ENCODE measurements at regions not wholly inside any gene's neighbourhood (a gene's known extent, or its start where the extent isn't known, plus 50 kb on each side); places are given as distances from the start of the nearest gene placed in this dataset.

DNA sequence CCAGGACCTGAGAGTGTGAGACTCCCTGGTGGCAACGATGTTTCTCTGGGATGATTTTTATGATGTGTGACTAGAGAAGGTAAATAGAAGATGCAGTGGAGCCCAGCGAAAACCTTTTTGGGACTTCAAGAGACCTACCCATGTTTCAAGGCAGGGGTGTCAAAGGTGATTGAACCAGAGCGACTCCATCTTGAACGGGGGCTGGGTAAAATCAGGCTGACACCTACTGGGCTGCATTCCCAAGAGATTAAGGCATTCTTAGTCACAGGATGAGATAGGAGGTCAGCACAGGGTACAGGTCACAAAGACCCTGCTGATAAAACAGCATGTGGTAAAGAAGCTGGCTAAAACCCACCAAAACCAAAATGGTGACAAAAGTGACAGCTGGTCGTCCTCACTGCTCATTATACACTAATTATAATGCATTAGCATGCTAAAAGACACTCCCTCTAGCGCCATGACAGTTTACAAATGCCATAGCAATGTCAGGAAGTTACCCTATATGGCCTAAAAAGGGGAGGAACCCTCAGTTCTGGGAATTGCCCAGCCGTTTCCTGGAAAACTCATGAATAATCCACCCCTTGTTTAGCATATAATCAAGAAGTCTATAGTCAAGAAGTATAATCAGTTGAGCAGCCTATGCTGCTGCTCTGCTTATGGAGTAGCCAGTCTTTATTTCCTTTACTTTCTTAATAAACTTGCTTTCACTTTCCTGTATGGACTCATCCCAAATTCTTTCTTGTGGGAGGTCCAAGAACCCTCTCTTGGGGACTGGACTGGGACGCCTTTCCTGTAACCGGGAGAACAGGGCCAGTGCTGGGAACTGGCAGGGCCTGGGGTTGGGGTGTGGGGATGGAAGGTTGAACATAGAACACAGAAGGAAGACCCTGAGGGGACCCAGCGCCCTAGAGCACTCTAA lies 526.4 kb downstream of the QKI start:
- ATAC-seq (no peak), DNase-seq (ENCODE audit: low read depth, low spot score) (no peak)
- RAD21 ChIA-PET (ENCODE audit: low non-redundant PET in 1 of 2, low total read pairs in 2 of 2, uncharacterized antibody in 2 of 2, unreplicated experiment in 2 of 2), result no interaction called here
- Histone ChIP-seq H3K9ac (ENCODE audit: low read length) (no peak overlapping the region), H2AFZ (ENCODE audit: low read depth, low read length, poor library complexity, severe bottlenecking) (no peak overlapping the region), H3K27me3 (ENCODE audit: insufficient read depth, low read length) (no peaks in the 10 kb centered on the region), H4K20me1 (ENCODE audit: insufficient read depth) (no peaks in the 10 kb centered on the region), H3K4me2 (ENCODE audit: low read length) (no peak overlapping the region), H3K27ac (ENCODE audit: low read depth, low read length) (no peak overlapping the region), H3K4me1 (ENCODE audit: control insufficient read depth in 1 of 2, insufficient read depth in 2 of 2, low read length in 2 of 2) (no peaks in the 10 kb centered on the region), H3K36me3 (ENCODE audit: control insufficient read depth in 1 of 2, insufficient read depth in 2 of 2, low read length in 2 of 2) (no peaks in the 10 kb centered on the region), H3K4me3 (replicated peaks in 1 of 2; ENCODE audit: low read depth in 1 of 2, low read length in 2 of 2) (no peak overlapping the region), H3K79me2 (ENCODE audit: insufficient read depth, low read length) (no peaks in the 10 kb centered on the region), H3K9me2 (ENCODE audit: insufficient read depth) (no peaks in the 10 kb centered on the region), H3K9me3 (ENCODE audit: control insufficient read depth in 1 of 2, insufficient read depth in 1 of 2, low read depth in 1 of 2, low read length in 2 of 2) (no peaks in the 10 kb centered on the region)
- CTCF ChIA-PET, result no interaction called here
- intact Hi-C loops (cut with micrococcal nuclease), result no loop called here
- no peak for TF ChIP-seq TCF7L2 (IDR thresholded peaks at IDR 0.05; ENCODE audit: borderline replicate concordance, extremely low read depth, insufficient read depth, insufficient read length)
- POLR2A ChIA-PET, result no interaction called here
- BruUV-seq (replicated peaks), result no TSS peak

DNA sequence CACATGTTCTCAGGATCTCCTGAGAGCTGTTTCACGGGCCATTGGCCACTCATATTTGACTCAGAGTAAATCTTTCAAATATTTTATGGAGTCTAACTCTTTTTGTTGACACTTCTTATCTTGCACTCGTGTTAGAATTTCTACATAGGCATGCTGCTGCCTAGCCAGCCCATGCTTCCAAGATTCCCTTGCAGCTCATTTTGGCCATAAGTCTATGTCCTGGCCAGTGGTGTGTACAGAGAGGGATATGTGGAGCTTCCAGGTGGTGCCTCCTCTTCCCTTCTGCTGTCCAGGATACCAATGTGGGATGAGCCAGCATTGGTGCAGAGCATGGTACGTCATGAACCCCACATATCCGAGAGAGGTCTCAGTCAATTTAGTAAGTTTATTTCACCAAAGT lies 522.6 kb downstream of the QKI start:
- no peaks in the 10 kb centered on the region for H3K4me1 ChIP-seq (ENCODE audit: control insufficient read depth in 1 of 2, insufficient read depth in 2 of 2, low read length in 2 of 2)
- no peak overlapping the region for H3K9ac ChIP-seq (ENCODE audit: low read length)
- POLR2A ChIA-PET, result no interaction called here
- H3K4me3 ChIP-seq (replicated peaks in 1 of 2; ENCODE audit: low read depth in 1 of 2, low read length in 2 of 2), result no peak overlapping the region
- no peaks in the 10 kb centered on the region for H4K20me1 ChIP-seq (ENCODE audit: insufficient read depth)
- ATAC-seq, result no peak
- TF ChIP-seq, protein P1, sequence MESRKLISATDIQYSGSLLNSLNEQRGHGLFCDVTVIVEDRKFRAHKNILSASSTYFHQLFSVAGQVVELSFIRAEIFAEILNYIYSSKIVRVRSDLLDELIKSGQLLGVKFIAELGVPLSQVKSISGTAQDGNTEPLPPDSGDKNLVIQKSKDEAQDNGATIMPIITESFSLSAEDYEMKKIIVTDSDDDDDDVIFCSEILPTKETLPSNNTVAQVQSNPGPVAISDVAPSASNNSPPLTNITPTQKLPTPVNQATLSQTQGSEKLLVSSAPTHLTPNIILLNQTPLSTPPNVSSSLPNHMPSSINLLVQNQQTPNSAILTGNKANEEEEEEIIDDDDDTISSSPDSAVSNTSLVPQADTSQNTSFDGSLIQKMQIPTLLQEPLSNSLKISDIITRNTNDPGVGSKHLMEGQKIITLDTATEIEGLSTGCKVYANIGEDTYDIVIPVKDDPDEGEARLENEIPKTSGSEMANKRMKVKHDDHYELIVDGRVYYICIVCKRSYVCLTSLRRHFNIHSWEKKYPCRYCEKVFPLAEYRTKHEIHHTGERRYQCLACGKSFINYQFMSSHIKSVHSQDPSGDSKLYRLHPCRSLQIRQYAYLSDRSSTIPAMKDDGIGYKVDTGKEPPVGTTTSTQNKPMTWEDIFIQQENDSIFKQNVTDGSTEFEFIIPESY (IDR thresholded peaks at IDR 0.05; ENCODE audit: extremely low read depth, insufficient replicate concordance, low read length), result no peak
- TF ChIP-seq, protein P2, sequence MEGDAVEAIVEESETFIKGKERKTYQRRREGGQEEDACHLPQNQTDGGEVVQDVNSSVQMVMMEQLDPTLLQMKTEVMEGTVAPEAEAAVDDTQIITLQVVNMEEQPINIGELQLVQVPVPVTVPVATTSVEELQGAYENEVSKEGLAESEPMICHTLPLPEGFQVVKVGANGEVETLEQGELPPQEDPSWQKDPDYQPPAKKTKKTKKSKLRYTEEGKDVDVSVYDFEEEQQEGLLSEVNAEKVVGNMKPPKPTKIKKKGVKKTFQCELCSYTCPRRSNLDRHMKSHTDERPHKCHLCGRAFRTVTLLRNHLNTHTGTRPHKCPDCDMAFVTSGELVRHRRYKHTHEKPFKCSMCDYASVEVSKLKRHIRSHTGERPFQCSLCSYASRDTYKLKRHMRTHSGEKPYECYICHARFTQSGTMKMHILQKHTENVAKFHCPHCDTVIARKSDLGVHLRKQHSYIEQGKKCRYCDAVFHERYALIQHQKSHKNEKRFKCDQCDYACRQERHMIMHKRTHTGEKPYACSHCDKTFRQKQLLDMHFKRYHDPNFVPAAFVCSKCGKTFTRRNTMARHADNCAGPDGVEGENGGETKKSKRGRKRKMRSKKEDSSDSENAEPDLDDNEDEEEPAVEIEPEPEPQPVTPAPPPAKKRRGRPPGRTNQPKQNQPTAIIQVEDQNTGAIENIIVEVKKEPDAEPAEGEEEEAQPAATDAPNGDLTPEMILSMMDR (IDR thresholded peaks at IDR 0.05 in 2 of 3, conservative IDR thresholded peaks at IDR 0.05 in 1 of 3; ENCODE audit: borderline replicate concordance in 1 of 3, insufficient read depth in 1 of 3, low read depth in 2 of 3, low read length in 2 of 3), result no peak
- TF ChIP-seq SRF (IDR thresholded peaks at IDR 0.05; ENCODE audit: low read depth) (no peak), ZNF274 (IDR thresholded peaks at IDR 0.05; ENCODE audit: low read depth, low read length) (no peak), SP1 (IDR thresholded peaks at IDR 0.05; ENCODE audit: low read depth) (no peak), FOSL1 (IDR thresholded peaks at IDR 0.05; ENCODE audit: low read depth) (no peak)
- TF ChIP-seq, protein P3, sequence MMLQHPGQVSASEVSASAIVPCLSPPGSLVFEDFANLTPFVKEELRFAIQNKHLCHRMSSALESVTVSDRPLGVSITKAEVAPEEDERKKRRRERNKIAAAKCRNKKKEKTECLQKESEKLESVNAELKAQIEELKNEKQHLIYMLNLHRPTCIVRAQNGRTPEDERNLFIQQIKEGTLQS (IDR thresholded peaks at IDR 0.05), result no peak
- TF ChIP-seq, protein P4, sequence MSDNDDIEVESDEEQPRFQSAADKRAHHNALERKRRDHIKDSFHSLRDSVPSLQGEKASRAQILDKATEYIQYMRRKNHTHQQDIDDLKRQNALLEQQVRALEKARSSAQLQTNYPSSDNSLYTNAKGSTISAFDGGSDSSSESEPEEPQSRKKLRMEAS (IDR thresholded peaks at IDR 0.05), result no peak
- no peak for DNase-seq (ENCODE audit: low read depth, low spot score)
- no peaks in the 10 kb centered on the region for H3K79me2 ChIP-seq (ENCODE audit: insufficient read depth, low read length)
- intact Hi-C loops (cut with micrococcal nuclease), result no loop called here
- H3K9me3 ChIP-seq (ENCODE audit: control insufficient read depth in 1 of 2, insufficient read depth in 1 of 2, low read depth in 1 of 2, low read length in 2 of 2), result no peaks in the 10 kb centered on the region
- H3K27me3 ChIP-seq (ENCODE audit: insufficient read depth, low read length), result no peaks in the 10 kb centered on the region
- CTCF ChIA-PET, result no interaction called here
- no peaks in the 10 kb centered on the region for H3K9me2 ChIP-seq (ENCODE audit: insufficient read depth)
- H2AFZ ChIP-seq (ENCODE audit: low read depth, low read length, poor library complexity, severe bottlenecking), result no peak overlapping the region
- no peak overlapping the region for H3K27ac ChIP-seq (ENCODE audit: low read depth, low read length)
- RAD21 ChIA-PET (ENCODE audit: low non-redundant PET in 1 of 2, low total read pairs in 2 of 2, uncharacterized antibody in 2 of 2, unreplicated experiment in 2 of 2), result no interaction called here
- H3K36me3 ChIP-seq (ENCODE audit: control insufficient read depth in 1 of 2, insufficient read depth in 2 of 2, low read length in 2 of 2), result no peaks in the 10 kb centered on the region
- H3K4me2 ChIP-seq (ENCODE audit: low read length), result no peak overlapping the region
- no TSS peak for BruUV-seq (replicated peaks)
